Stimulated activated CD4-positive, alpha-beta T cell treated with anti-CD3 and anti-CD28 coated beads, Interleukin-12 subunit alpha, Interleukin-12 subunit beta, amount 100 ng/mL, for 24 hours (primary cell): ENCODE measurements at regions not wholly inside any gene's neighbourhood (a gene's known extent, or its start where the extent isn't known, plus 50 kb on each side); places are given as distances from the start of the nearest gene placed in this dataset.

ENCODE experiments used
- DNase-seq, 2 experiments: peaks; one replicate each; pipeline ENCODE4 v3.0.0-alpha.2; 2020; ENCODE audit warnings: low read depth in 2 of 2

DNA sequence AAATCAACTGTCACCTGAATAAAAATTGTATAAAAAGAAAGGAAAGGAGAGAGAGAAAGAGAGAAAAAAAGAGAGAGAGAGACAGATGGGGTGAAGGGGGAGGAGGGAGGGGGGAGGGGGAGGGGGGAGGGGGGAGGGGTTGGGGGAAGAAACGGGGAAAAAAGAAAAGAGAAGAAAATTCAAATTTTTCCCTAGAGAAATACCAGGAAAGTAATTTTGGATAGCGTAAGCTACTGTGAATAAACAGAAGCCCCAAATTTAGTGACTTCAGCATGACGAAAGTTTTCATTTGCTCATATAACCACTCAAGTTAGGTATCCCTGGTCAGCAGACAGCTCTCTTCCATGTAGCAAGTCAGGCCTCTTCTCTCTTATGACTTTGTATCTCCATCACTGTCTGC is 289.4 kb upstream of the MYOCD start:
- DNase-seq, result no peak

DNA sequence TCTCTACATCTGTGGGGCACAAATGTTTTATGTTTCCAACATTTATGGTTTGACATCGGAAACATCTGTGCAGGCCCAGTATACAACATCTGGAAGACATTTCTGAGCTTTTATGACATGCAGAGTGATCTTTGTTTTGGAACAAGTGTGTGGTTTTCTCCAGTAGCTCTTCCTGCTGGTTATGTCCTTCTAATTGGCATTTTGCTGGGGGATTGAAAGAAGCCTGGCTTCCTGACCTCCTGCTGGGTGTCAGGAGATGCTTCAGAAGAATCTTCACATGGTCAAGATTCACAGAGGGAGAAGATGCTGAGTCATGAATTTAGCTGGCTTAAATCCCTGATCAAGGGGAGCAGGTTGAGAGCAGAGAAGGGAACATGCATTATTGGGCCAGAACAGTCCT is 279.5 kb upstream of the MYOCD start:
- no peak for DNase-seq

DNA sequence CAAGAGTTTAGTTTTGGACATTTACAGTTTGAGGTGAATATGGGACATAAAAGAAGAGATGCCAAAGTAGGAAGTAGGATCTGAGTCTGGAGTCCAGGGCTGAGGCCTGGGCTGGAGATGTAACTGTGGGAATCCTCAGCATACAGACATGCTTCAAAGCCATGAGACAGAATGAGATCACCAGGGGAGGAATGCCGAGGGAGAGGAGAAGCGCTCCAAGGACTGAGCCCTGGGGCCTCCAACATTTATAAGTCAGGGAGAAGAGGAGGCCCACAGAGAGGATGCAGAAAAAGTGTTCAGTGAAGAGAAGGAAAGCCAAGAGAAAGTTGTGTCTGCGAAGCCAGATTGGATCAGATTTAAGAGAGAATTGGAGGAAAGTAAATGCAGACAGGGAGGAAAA is 277.5 kb upstream of the MYOCD start:
- no peak for DNase-seq

DNA sequence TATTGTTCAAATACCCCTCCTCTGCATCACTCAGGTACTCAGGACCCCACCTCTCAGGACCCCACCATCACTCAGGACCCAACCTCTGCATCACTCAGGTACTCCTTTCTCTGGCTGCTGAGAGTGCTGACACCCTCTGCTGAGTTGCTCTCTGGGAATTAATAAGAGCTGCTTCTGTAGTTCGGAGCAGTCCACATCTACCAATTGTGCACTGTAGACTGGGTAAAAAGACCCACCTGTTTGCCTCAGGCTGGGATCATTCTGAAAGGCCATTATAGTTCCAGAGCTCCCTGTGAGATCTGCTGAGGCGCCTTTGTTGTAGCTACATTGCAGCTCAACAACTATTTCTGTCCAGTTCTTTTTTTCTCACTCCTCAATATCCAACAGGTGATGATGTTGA is 276.3 kb upstream of the MYOCD start:
- DNase-seq, result no peak

DNA sequence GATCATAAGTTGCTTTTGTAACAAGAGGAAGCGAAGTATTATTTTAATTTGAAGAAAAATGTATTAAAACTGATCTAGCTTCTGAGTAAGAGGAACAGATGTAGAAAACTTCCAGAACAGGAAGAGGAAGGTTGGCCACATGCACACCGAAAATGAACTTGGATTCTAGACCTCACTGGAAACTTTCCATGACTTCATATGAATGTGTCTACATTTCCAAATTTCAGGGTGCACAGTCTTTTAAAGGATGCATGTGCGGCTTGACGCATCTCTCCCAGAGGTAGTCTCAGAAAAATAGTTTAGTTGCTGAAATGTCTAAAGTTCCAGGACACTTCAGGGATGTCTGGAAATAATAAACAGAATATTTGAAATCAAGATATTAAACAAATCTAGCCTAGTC is 275.1 kb upstream of the MYOCD start:
- no peak for DNase-seq

DNA sequence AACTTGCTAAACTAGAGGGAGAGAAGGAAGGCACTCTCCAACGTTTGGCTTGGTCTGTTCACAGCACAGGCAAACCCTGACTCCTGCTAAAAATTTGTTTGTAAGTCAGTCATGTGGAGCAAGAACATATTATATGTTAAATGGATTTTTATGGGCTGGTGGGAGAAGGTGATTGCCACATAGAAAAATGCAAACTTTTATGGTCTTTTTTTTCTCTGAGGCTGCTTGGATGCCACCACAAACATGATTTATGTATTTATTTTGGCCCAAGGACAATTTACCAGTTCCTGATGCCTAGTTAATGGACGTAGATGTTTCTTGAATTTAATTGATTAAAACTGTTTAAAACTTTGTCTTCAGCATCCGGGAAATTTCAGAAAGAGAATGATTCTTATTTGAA is 274.2 kb upstream of the MYOCD start:
- no peak for DNase-seq

DNA sequence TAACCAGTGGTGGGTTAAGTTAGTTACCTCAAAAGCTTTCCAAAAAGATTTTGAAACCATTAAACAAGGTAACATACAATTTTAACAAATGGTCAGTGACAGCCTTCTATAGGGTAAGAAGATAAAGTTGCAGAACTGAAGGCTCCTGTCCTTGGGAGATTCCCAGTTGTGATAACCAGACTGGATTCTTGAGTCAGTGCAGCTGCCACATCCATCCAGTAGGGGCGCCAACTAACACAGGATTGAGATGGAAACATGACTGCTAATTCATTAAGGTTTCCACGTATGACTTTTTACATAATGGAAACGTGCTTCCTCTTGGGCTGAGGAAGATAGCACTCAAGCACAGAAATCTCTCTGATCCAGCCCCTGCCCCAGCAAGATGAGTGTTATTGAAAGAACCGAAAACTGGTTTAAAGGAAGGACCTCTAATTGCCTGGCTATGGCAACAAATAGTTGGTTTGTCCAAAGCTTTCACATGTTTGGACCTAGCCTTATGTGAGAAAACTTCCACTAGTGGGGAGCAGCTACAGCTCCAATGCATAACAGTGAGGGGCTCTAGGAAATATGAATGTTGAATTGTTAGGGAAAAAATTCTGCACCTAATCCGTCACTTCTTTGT is 269.8 kb upstream of the MYOCD start:
- no peak for DNase-seq

DNA sequence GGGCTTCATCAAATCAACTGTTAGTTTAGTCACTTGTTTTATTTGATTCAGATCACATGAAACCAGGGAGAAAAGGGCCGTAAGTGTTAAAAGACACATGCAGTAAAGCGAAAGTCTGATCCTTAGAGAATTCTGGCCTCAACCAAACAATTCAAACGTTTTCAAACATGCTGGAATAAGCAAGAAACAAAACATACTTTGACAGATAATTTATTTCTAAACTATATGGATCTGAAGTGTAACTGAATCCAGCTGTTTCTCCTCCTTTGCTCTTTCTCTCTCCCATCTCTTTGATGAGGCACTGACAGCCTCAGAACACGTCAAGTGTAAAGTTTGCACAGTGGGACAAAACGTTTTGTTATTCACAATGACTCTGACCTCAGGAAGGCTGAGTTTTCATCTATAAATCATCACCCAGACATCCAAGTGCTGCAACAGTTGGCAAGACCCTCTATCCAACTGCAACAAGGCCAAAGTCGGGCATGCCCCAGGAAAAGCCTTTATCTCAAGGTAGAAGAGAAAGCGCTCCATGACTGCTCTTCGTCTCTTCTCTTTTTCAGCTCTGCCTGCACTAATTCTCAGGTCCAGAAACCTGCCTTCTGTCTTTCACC is 267.1 kb upstream of the MYOCD start:
- no peak for DNase-seq

DNA sequence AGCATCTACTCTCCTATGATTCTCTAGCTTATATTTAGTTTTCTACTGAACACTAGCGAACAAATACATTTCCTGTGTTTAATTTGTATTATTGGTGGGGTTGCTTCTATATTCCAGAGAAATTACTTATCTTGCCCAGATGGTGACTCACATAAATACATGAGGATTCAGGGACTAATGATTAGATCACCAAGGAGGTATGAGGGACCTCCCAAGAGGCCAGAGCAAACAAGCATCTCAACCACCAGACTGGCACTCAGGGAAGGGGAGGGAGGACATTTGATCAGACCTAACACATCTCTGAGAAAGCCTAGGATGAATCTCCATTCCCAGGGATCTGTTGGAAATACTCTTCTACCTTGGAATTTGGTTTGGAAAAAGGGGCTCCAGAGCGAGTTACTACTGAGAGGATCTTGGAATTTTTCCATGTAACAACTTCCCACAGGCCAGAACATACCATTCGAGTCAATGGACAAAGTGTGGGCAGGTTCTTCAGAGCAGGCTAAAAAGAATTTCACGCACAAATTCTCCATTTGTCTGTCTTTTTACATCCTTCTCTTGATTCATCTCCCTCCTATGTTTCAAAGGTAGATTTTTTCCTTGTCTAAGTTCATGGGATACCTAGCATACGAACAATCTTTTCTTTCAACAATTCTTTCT is 262.6 kb upstream of the MYOCD start:
- no peak for DNase-seq

DNA sequence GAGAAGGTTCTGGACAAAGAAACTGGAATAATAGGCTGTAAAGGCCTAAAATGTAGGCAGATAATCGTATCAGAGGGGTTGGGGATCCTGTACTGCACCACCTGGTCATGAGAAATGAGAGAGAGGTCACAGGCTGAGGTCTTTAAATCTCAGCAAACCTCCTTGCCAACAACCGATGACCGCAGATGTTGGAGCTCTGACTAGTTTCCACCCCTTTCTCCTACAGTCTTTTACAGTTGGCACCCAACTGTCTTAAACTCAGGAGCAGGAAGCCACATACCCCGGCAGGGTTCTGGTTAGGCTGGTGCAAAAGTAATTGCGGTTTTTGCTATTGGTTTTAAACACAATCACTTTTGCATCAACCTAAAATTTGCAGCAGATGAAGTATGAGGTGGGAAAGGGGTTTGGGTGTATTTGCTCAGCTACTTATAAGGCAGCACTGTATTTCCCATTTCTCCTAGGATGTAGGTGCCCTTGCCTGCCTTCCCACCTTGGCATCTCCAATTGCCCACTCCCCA is 261.8 kb upstream of the MYOCD start:
- no peak for DNase-seq

DNA sequence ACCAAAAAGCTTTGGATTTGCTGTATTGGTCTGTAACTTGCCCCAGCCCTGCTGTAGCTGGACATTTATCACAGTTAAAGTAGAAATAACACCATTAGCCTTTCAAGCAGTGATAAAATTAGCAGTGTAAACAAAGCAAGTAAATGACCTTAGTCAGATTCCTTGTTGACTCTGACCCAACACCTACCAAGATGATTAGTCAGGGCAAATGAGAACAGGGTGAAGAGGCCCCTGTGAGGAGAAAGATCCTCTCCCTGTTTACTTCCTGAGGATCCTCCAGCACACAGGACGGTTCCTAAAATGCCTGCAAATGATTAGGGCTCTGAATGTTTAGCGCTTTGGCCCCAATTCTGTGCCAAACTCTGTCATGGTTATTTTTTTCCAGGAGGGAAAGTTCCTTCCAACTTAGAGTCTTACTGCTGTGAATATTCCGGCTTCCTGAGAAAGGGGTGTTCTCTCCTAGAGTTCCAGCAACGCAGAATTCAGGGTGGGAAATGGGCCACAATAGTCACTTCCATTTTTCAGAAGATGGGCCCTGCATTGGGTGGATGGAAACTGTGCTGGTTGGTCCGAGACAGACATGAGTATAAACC is 259.0 kb upstream of the MYOCD start:
- DNase-seq, result no peak

DNA sequence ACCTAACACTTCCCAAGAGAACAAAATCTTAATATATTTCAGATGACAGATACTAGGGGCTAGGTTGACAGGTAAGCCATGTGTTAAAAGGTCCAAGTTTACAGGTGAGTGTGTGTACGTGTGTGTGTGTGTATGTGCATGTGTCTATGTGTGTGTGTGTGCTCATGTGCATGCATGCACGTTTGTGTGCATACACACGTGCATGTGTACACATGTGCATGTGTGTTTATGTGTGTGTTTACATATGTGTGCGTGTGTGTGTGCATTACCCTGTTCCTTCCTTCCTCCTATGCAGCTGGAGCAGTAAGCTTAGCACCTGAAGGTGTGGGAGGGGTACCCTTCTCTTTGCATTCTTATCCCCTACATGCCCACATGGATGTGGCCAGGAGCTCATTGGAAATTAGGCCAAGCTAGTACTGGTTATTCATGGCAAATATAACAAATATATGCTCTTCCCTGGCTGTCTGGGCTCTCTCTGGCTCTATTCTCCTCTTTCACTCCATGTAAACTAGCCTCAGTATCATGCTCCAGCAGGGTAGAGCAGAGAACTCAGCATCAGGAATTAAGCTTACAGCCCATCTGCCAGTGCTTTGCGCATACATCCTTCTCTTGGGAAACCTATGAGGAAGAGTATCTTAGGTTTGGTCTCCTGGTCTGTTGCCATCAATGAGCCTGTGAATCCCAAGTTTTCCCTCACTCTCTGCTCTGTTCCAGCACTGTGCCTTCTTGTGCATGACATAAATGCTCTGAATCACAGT is 258.0 kb upstream of the MYOCD start:
- DNase-seq, result no peak

DNA sequence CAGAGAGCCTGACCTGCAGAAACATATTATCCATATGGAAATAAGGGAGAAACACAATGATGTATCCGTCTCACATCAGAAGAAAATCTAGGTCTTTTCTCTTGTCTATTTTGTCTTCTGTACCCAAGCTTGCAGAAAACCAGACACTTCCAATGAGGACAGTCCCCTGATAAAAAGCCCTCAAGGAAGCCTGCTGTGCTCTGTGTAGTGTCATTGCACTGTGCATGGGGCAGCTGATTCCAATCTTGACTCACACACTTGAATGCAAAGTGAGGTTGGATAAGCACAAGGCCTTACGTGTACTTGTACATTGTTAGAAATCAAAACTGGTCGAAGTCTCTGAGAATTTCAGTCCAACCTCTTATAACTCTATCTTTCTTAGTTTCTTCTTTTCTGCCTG is 256.6 kb upstream of the MYOCD start:
- no peak for DNase-seq

DNA sequence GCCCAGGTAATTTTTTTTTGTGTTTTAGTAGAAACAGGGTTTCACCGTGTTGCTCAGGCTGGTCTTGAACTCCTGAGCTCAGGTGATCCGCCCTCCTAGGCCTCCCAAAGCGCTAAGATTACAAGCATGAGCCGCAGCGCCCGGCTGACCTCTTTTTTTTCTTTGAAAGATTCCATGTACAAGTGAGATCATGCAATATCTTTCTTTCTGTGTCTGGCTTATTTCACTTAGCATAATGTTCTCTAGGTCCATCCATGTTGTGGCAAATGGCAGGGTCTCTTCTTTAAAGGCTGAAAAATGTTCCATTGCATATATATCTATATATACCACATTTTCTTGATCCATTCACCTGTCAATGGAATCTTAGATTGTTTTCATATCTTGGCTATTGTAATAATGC is 255.0 kb upstream of the MYOCD start:
- no peak for DNase-seq

DNA sequence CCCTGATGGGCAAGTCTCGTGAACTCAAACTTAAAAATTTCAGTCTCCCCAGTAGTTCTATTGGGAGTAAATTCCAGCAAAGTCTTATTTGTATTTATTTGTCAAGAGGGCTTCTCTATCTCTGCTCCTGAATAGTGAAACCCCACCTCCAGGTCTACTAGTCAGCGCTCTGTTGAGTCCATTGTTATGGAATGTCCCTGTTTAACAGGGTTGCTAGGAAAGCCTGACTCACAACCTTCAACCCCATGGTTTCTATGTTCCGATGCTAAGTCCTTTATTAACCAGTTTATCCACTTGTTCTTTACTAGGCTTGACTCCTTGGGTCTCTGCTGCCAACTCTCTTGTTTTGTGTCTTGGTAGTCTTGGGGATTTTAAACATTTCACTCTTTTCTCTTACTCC is 250.7 kb upstream of the MYOCD start:
- DNase-seq, result no peak

DNA sequence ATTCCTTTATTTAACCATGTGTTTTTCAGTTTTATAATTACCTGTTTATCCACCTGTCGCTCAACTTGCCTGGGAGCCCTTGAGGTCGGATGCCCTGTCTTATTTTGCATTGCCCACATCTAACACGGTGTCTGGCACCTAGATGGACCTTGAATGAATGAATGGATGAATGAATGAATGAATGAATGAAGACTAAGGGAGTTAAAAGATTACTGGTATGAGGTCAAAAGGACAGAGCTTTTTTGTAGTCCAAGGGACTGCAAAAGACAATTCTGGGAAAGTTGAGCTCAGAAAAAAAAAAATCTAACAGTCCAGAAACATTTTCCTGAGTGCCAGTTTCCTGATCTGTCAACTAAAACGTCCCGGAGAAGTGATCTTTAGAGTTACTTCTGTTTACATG is 244.6 kb upstream of the MYOCD start:
- no peak for DNase-seq

DNA sequence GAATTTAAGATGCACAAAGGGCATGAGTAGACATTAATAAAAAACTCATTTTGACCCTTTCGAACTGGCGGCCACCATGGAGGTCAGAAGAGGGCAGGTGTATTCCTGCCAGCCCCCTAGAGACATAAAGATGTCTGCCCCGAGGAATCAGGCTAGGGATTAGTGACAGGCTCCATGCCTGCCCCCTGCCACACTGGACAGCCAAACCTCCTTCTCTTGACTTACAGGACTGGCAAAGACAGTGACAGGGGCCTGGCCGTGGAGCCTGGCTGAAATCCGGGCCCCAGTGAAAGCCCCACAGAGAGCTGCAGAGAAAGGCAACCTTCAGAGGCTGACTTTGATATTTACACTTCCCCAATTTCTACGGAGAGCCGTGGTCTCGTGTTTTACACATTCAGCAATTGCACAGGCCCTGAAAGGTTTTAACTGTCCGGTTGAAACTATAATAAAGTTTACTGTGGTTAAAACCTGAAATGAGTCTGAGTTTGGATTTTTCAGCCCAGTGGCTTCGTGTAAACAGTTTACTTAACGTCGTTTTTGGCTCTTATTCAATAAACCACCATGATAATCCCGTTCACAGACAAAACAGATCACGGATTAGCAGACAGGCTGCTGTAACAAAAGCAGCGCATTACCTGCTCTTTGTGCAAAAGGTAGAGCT is 243.9 kb upstream of the MYOCD start:
- no peak for DNase-seq

DNA sequence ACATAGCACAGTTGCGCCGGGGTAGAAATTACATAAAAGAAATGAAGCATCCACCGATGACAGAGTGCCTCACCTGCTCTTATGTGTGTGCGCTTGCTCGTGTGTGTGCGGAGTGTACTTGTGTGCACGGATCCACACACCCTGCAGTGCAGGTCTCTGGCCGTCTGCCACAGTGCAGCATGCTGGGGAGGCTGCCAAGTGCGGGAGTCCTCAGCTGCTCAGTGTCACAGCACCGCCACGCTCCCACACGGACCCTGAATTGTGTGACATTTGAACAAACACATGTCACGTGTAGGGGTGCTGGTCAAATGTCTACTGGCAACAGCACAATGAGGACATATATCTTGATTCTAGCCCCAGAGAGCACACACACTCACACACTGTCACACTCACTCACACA is 243.0 kb upstream of the MYOCD start:
- DNase-seq, result no peak

DNA sequence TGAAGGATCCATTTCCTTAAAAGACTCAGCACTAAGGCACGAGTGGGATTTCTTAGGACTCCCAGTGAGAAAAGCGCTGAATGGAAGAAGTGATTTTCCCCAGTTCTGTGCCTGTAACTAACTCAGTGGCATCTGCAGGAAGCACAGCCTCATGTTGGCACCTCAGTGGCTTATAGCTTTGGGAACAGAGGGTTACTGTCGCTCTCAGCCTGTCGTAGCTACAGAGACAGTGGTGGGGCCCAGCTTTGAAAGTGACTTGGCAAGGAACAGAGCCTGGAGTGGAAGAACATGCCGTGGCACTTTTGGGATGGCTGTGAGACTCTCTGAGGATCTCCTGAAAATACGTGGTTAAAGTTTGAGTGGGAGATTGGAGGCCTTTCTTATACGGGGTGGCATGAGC is 242.4 kb upstream of the MYOCD start:
- DNase-seq, result no peak

DNA sequence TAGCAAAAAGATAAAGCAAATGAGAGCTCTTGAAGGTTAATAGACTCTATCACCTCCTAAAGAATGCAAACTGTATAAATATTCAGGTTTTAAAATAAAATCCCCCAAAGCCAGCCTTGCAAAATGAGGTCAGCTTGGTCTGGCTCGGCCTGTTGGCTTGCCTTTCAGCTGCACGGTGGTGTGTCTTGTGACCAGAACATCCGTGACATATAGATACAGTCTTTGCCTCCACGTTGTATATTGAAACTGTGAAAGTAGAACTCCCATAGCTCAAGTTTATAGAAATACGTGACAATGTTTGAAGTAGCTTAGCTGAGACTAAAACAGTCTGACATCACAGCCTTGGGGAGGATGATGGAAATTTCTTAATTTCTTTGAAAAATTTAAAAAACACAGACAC is 236.6 kb upstream of the MYOCD start:
- no peak for DNase-seq

DNA sequence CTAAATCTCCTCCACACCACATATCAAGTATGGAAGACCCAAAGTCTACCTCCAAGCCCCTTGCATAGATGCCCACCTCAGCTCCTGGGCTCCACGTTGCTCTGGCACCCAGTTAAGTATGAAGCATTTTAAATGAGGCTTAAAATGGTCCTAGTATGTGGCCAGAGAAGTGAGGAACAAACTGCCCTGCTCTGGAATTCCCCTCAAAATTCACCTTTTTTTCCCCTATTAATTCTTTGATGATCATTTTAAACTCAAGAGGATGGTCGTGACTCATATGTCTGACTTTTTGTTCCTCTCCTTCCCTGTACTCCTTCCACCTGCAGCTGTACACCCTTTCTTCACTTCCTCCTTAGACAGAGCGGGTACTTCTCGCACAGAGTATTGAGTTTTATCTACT is 234.5 kb upstream of the MYOCD start:
- no peak for DNase-seq

DNA sequence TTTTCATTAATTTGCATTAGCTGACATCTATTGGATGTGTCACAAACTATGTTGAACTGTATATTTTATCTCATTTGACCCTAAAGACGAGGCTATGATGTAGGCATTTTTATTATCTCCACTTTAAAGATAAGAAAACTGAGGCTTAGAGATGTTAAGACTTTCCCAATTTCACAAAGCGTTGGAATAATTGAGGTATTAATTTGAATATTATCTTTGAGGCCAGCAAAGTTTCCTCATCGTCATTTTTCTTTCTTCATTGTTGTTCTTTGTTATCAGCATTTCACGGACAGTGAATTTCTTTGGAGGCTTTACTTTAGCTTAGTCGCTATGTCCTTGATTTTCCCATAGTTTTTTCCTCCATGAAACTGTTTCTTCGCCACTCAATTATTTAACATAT is 227.5 kb upstream of the MYOCD start:
- DNase-seq, result no peak
